Hepatocyte (in vitro differentiated cells): ENCODE measurements at regions not wholly inside any gene's neighbourhood (a gene's known extent, or its start where the extent isn't known, plus 50 kb on each side); places are given as distances from the start of the nearest gene placed in this dataset.

Experiments used
- DNase-seq: peaks from one replicate; pipeline ENCODE4 v3.0.0-alpha.2; 2016; ENCODE audit warnings: low spot score
- H2AFZ ChIP-seq: fragments of 200-600 bp; sonication (generic); 2 replicates; pipeline ENCODE4 v1.6.0; 2016; ENCODE audit warnings: antibody characterized with exemption, mild to moderate bottlenecking
- H3K27ac ChIP-seq: fragments of 200-600 bp; sonication (generic); 2 replicates; pipeline ENCODE4 v1.5.1; 2016; ENCODE audit warnings: mild to moderate bottlenecking
- H3K27me3 ChIP-seq: fragments of 200-600 bp; sonication (generic); 2 replicates; pipeline ENCODE4 v1.6.1; 2016
- H3K36me3 ChIP-seq: fragments of 200-600 bp; sonication (generic); replicated peaks from 2 replicates; pipeline ENCODE4 v1.5.1; 2016; ENCODE audit warnings: low read depth; ENCODE audit not compliant: insufficient read depth
- H3K4me1 ChIP-seq: fragments of 200-600 bp; sonication (generic); 2 replicates; pipeline ENCODE4 v1.5.1; 2016; ENCODE audit warnings: mild to moderate bottlenecking, moderate library complexity; ENCODE audit not compliant: insufficient read depth
- H3K4me2 ChIP-seq: fragments of 200-600 bp; sonication (generic); 2 replicates; pipeline ENCODE4 v1.6.0; 2016
- H3K4me3 ChIP-seq: fragments of 200-600 bp; sonication (generic); 2 replicates; pipeline ENCODE4 v1.5.1; 2016; ENCODE audit warnings: mild to moderate bottlenecking
- H3K79me2 ChIP-seq: fragments of 200-600 bp; sonication (generic); 2 replicates; pipeline ENCODE4 v1.6.0; 2017; ENCODE audit warnings: mild to moderate bottlenecking
- H3K9me2 ChIP-seq: fragments of 200-600 bp; sonication (generic); replicated peaks from 2 replicates; pipeline ENCODE4 v1.6.0; 2017; ENCODE audit warnings: mild to moderate bottlenecking; ENCODE audit not compliant: insufficient read depth
- H3K9me3 ChIP-seq: fragments of 200-600 bp; sonication (generic); 2 replicates; pipeline ENCODE4 v1.5.1; 2016; ENCODE audit warnings: low read depth, mild to moderate bottlenecking
- H4K20me1 ChIP-seq: fragments of 200-600 bp; sonication (generic); 2 replicates; pipeline ENCODE4 v1.6.0; 2016; ENCODE audit warnings: mild to moderate bottlenecking; ENCODE audit not compliant: insufficient read depth, poor library complexity, severe bottlenecking
- EZH2 ChIP-seq: fragments of 200-600 bp; sonication (generic); IDR thresholded peaks from 2 replicates; pipeline ENCODE4 v1.6.1; 2016; ENCODE audit warnings: antibody characterized with exemption, mild to moderate bottlenecking, borderline replicate concordance
- EZH2phosphoT487 ChIP-seq: fragments of 200-600 bp; sonication (generic); IDR thresholded peaks from one replicate; pipeline ENCODE4 v1.6.1; 2018; ENCODE audit warnings: antibody characterized with exemption, mild to moderate bottlenecking, low read depth, moderate library complexity; ENCODE audit not compliant: unreplicated experiment, severe bottlenecking
- WGBS: methylation state at CpG from one replicate; pipeline ENCODE4 v1.1.6; 2016; ENCODE audit warnings: low lambda C conversion rate; ENCODE audit errors: missing lambda C conversion rate; 5-methylcytosine and 5-hydroxymethylcytosine counted together
- TF ChIP-seq, protein P1 (sequence below): fragments of 200-600 bp; sonication (generic); IDR thresholded peaks from 2 replicates; pipeline ENCODE4 v1.5.1; 2016; ENCODE audit warnings: antibody characterized with exemption, mild to moderate bottlenecking; ENCODE audit not compliant: poor library complexity

DNA sequence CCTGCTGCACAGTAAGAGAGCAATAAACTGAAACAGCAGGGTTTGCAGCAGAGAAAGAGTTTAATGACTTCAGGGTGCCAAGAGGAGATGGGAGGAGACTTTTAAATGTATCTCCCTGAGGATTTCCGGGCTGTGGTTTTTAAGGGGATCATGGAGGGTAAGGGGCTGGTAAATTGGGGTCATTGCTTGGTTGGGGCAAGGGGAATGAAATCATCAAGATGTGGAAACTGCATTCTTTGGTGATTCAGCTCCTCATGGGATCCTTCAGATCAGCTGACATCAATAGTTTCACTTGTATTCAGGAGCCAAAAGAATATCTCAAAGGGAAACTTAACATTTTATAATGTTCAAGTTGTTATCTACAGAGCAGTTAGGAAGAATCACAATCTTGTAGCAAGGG, 174.3 kb upstream of the ANXA10 start:
- Histone ChIP-seq H4K20me1 (no peaks in the 10 kb centered on the region), H3K4me2 (no peak overlapping the region), H3K9me2 (no peaks in the 10 kb centered on the region), H2AFZ (no peak overlapping the region), H3K9me3 (no peaks in the 10 kb centered on the region), H3K79me2 (no peaks in the 10 kb centered on the region), H3K4me3 (no peak overlapping the region), H3K4me1 (no peaks in the 10 kb centered on the region), H3K36me3 (no peaks in the 10 kb centered on the region), H3K27me3 (no peaks in the 10 kb centered on the region), H3K27ac (no peak overlapping the region)
- WGBS, result 82% methylated on average over 1 of the region's 1 CpG
- no peak for TF ChIP-seq EZH2phosphoT487
- TF ChIP-seq, protein P1, sequence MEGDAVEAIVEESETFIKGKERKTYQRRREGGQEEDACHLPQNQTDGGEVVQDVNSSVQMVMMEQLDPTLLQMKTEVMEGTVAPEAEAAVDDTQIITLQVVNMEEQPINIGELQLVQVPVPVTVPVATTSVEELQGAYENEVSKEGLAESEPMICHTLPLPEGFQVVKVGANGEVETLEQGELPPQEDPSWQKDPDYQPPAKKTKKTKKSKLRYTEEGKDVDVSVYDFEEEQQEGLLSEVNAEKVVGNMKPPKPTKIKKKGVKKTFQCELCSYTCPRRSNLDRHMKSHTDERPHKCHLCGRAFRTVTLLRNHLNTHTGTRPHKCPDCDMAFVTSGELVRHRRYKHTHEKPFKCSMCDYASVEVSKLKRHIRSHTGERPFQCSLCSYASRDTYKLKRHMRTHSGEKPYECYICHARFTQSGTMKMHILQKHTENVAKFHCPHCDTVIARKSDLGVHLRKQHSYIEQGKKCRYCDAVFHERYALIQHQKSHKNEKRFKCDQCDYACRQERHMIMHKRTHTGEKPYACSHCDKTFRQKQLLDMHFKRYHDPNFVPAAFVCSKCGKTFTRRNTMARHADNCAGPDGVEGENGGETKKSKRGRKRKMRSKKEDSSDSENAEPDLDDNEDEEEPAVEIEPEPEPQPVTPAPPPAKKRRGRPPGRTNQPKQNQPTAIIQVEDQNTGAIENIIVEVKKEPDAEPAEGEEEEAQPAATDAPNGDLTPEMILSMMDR, result no peak
- no peak for TF ChIP-seq EZH2
- DNase-seq, result no peak

DNA sequence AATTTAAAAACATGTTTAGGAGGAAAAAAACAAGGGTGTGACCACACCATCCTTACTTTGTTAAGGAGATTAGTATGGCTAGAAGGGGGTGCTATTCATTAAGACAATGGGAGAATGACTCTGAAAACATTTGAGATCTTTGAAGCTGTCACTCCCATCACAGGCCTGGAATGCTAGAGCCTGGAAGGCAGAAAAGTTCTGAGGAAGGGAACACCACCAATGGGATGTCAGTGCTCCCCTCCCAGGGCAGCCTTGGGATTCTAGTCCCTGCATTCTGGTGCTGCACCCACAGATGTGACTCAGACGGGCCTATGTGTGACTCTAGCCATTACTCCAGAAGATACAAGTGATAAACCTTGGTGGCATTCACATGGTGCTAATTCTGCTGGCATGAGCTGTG, 162.2 kb upstream of the ANXA10 start:
- no peak overlapping the region for H3K4me3 ChIP-seq
- H3K4me1 ChIP-seq, result no peaks in the 10 kb centered on the region
- no peaks in the 10 kb centered on the region for H3K27me3 ChIP-seq
- DNase-seq, result no peak
- no peaks in the 10 kb centered on the region for H3K9me2 ChIP-seq
- WGBS, result 44% methylated on average over 1 of the region's 1 CpG
- TF ChIP-seq EZH2phosphoT487 (no peak), EZH2 (no peak)
- TF ChIP-seq, protein P1, result no peak
- H3K4me2 ChIP-seq, result no peak overlapping the region
- H3K27ac ChIP-seq, result no peak overlapping the region
- no peaks in the 10 kb centered on the region for H3K9me3 ChIP-seq
- H3K36me3 ChIP-seq, result no peaks in the 10 kb centered on the region
- no peaks in the 10 kb centered on the region for H4K20me1 ChIP-seq
- no peaks in the 10 kb centered on the region for H3K79me2 ChIP-seq
- no peak overlapping the region for H2AFZ ChIP-seq

DNA sequence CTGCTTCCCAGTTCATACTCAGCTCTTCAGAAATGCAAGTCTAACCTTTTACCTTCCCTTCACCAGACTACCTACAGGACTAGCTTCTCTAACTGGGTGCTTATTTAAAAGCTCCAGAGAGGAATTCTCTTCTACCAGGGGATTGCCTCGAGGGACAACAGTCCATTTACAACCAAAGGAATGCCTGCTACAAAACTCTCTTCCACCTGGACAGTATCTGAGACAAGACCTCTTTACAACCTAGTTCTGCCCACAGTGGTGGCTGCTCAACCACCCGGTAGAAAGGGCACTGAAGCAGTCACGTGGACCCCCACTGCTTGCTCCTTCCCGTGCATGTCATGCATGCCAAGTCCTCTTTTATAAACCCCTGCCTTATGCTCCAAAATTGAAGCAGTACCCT, 158.1 kb upstream of the ANXA10 start:
- Histone ChIP-seq H3K9me3 (no peaks in the 10 kb centered on the region), H3K79me2 (no peaks in the 10 kb centered on the region), H4K20me1 (no peaks in the 10 kb centered on the region), H3K4me2 (no peak overlapping the region), H3K9me2 (no peaks in the 10 kb centered on the region), H3K36me3 (no peaks in the 10 kb centered on the region), H3K4me3 (no peak overlapping the region), H3K27ac (no peak overlapping the region), H3K4me1 (no peaks in the 10 kb centered on the region), H3K27me3 (no peaks in the 10 kb centered on the region), H2AFZ (no peak overlapping the region)
- TF ChIP-seq EZH2phosphoT487 (no peak), EZH2 (no peak)
- TF ChIP-seq, protein P1, result no peak
- 58% methylated on average over 4 of the region's 4 CpGs for WGBS
- no peak for DNase-seq
